Heart right ventricle (tissue), 16 donors: ENCODE measurements at regions not wholly inside any gene's neighbourhood (a gene's known extent, or its start where the extent isn't known, plus 50 kb on each side); places are given as distances from the start of the nearest gene placed in this dataset.
"Not testable (repeated sequence)": the region's sequence is repeated elsewhere in the genome, so short reads cannot be mapped to it uniquely, and the experiment has no call there.

Experiments
- ATAC-seq, 8 donors: fragments of 200-7000 bp; cut with Tn5 transposase; one replicate each; pipeline ENCODE4 v1.9.1; 2020; ENCODE audit warnings: mild to moderate bottlenecking in 8 of 8, moderate library complexity in 8 of 8, moderate number of reproducible peaks in 1 of 8
- DNase-seq, 2 donors: peaks; one replicate each; pipeline ENCODE4 v3.0.0-alpha.2; 2020
- H3K27ac ChIP-seq, 10 donors: fragments of 200-600 bp; sonication (generic) in 2 of 10; one replicate each; pipeline versions ENCODE4 v1.5.0 to v1.8.0; 2020 to 2022; ENCODE audit warnings: mild to moderate bottlenecking in 3 of 10
- H3K27me3 ChIP-seq, 7 donors: fragments of 200-600 bp; one replicate each; pipeline ENCODE4 v1.8.0; 2021 to 2022; ENCODE audit warnings: mild to moderate bottlenecking in 2 of 7
- H3K36me3 ChIP-seq, 9 donors: fragments of 200-600 bp; sonication (generic) in 1 of 9; one replicate each; pipeline versions ENCODE4 v1.5.0 to v1.8.0; 2020 to 2022; ENCODE audit warnings: mild to moderate bottlenecking in 2 of 9
- H3K4me1 ChIP-seq, 9 donors: fragments of 200-600 bp; sonication (generic) in 1 of 9; one replicate each; pipeline versions ENCODE4 v1.5.0 to v1.8.0; 2020 to 2022; ENCODE audit warnings: mild to moderate bottlenecking in 4 of 9
- H3K4me3 ChIP-seq, 10 donors: fragments of 200-600 bp; sonication (generic) in 2 of 10; one replicate each; pipeline versions ENCODE4 v1.5.0 to v1.8.0; 2020 to 2022; ENCODE audit warnings: mild to moderate bottlenecking in 7 of 10, moderate library complexity in 2 of 10
- H3K9me3 ChIP-seq, 11 donors: fragments of 200-600 bp in 10 of 11; sonication (generic) in 2 of 11; one replicate each; pipeline versions ENCODE4 v1.5.0 to v1.8.0; 2013 to 2022; ENCODE audit warnings: mild to moderate bottlenecking in 2 of 11, control low read depth in 1 of 11, moderate library complexity in 1 of 11
- CTCF ChIP-seq, 9 donors: fragments of 200-600 bp; sonication (generic) in 2 of 9; IDR thresholded peaks; one replicate each; pipeline versions ENCODE4 v1.5.0 to v1.8.0; 2021 to 2022; ENCODE audit warnings: antibody characterized with exemption in 9 of 9, mild to moderate bottlenecking in 5 of 9, moderate library complexity in 1 of 9
- WGBS, 2 donors: extraction: QIAGEN DNeasy Blood & Tissue Kit; methylation state at CpG; one replicate each; pipeline ENCODE4 v1.1.7; 2013; ENCODE audit warnings: inconsistent platforms in 1 of 2; 5-methylcytosine and 5-hydroxymethylcytosine counted together
- intact Hi-C, 10 donors: fragments of 100-400 bp; cut with DNase I; formaldehyde crosslinking; loops; one replicate each; pipeline versions ENCODE4 v1.11.1 to v1.14.2; 2022
- donor health status: Arrhythmogenic right ventricular cardiomyopathy.
- donor health status: ischemic (EF 13 %, LVEDD 7.1; RV severe dilation, severe dysfunction).
- donor health status: healthy with polysubstance abuse.
- donor health status: DM: no; HTN: yes; CAD: no.
- donor health status: DM: no; HTN: no; CAD: no.
- donor health status: ischemic (EF 25% LVEDD 6.9; RV normal size, moderate dysfunction).
- donor health status: ischemic (EF 25% LVEDD 5.7; RV mildly dilated, moderate dysfunction).
- donor health status: healthy.
- donor health status: DM: yes; HTN: yes; CAD: no.
- donor health status: Ischemic cardiomyopathy.
- donor health status: ischemic (EF 35%, LVEDD 5.7; RV mildly dilated, moderate dysfunction).
- donor health status: nonischemic (EF 11% LVEDD 7.7; RV severe dilation, severe dysfunction).
- donor health status: DM: yes; HTN: yes; CAD: no.
- donor health status: PGD.
- donor health status: ischemic (EF 29% LVEDD 5.4; RV normal size, mild dysfunction).
- donor health status: nonischemic (EF 23%, LVEDD 6.1; RV moderate dilation, normal function).

GRCh38 chr16:29254676-29255495, 151.6 kb downstream of the NPIPB11 start:
- Histone ChIP-seq H3K27ac (peak overlapping the region in 4 of 10 donors; percentile 9 to 58 (median 24)), H3K27me3 (no peaks in the 10 kb centered on the region), H3K36me3 (peaks cover 0 to 3% (median 0%) of the 10 kb centered on the region in 9 donors), H3K9me3 (no peaks in the 10 kb centered on the region), H3K4me1 (peaks cover 0 to 29% (median 10%) of the 10 kb centered on the region in 9 donors), H3K4me3 (no peak overlapping the region)
- no peak for TF ChIP-seq CTCF (IDR thresholded peaks at IDR 0.05)
- WGBS, 2 donors: 85 to 88% methylated on average over 31 to 33 of the region's 33 CpGs
- ATAC-seq: no peak
- intact Hi-C loops: loop anchor here in 5 of 10 donors (5.0 to 10.0 kb wide), 3 partner anchors 138 to 280 kb away; partner anchors contain the start of gene SPNS1 (in 1 of the 5)
- DNase-seq: no peak

- not testable (repeated sequence) for H3K4me3 ChIP-seq, ATAC-seq, H3K9me3 ChIP-seq, DNase-seq, H3K27me3 ChIP-seq, H3K27ac ChIP-seq, H3K36me3 ChIP-seq
- WGBS, 2 donors: 80 to 82% methylated on average over 34 to 35 of the region's 35 CpGs
- intact Hi-C loops: loop anchor here in 3 of 10 donors (10.0 kb wide), 2 partner anchors 139 to 279 kb away; partner anchors contain the start of gene SPNS1 (in 1 of the 3)
- H3K4me1 ChIP-seq: peaks cover 0 to 30% (median 7%) of the 10 kb centered on the region in 9 donors
Measured at GRCh38 chr16:29253716-29254590, 152.6 kb downstream of the NPIPB11 start.

DNA sequence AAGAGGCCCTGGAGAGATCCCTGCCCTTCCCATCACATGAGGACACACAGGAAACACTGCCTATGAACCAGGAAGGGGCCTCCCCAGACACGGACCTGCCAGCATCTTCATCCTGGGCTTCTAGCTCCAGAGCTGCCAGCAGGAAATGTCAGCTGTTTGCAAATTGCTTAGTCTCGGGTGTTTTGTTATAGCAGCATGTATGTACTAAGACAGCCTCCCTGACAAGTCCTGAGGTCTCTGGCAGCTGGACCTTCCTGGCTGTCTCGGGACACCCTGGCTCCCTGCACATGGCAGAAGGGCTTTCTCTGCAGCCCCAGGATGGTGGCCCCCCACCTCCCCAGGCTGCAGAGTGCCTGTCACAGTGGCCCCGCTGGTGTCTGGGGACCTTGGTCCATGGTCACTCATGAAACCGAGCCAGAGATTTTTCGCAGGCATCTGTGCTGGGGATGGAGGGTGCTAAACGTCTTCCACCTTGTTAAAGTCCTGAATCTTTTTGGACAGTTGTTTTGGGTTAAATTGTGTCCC, 153.4 kb downstream of the NPIPB11 start:
- not testable (repeated sequence) for H3K4me3 ChIP-seq, H3K36me3 ChIP-seq, H3K9me3 ChIP-seq, DNase-seq, H3K27me3 ChIP-seq, H3K27ac ChIP-seq, ATAC-seq
- WGBS, 2 donors: 79 to 95% methylated on average over 7 of the region's 7 CpGs
- intact Hi-C loops: loop anchor here in 3 of 10 donors (10.0 kb wide), 2 partner anchors 138 to 278 kb away; partner anchors contain the start of gene SPNS1 (in 1 of the 3)
- peaks cover 6 to 38% (median 16%) of the 10 kb centered on the region in 9 donors for H3K4me1 ChIP-seq

GRCh38 chr16:29252311-29252710, 154.2 kb downstream of the NPIPB11 start:
- H3K27me3 ChIP-seq, DNase-seq, ATAC-seq, H3K27ac ChIP-seq, H3K4me3 ChIP-seq, H3K36me3 ChIP-seq, H3K9me3 ChIP-seq: not testable (repeated sequence)
- 97% methylated on average over 14 of the region's 14 CpGs for WGBS, 2 donors
- H3K4me1 ChIP-seq: peaks cover 7 to 33% (median 14%) of the 10 kb centered on the region in 9 donors
- intact Hi-C loops: loop anchor here in 3 of 10 donors (10.0 kb wide), 2 partner anchors 138 to 278 kb away; partner anchors contain the start of gene SPNS1 (in 1 of the 3)

- WGBS, 2 donors: 85 to 88% methylated on average over 16 to 21 of the region's 21 CpGs
- peaks cover 7 to 33% (median 14%) of the 10 kb centered on the region in 9 donors for H3K4me1 ChIP-seq
- intact Hi-C loops: loop anchor here in 3 of 10 donors (10.0 kb wide), 2 partner anchors 137 to 277 kb away; partner anchors contain the start of gene SPNS1 (in 1 of the 3)
- DNase-seq, H3K4me3 ChIP-seq, H3K9me3 ChIP-seq, H3K36me3 ChIP-seq, H3K27me3 ChIP-seq, ATAC-seq: not testable (repeated sequence)
- peak overlapping the region in 1 of 10 donors; percentile 12 for H3K27ac ChIP-seq
Measured at GRCh38 chr16:29251571-29252011, 154.9 kb downstream of the NPIPB11 start.

DNA sequence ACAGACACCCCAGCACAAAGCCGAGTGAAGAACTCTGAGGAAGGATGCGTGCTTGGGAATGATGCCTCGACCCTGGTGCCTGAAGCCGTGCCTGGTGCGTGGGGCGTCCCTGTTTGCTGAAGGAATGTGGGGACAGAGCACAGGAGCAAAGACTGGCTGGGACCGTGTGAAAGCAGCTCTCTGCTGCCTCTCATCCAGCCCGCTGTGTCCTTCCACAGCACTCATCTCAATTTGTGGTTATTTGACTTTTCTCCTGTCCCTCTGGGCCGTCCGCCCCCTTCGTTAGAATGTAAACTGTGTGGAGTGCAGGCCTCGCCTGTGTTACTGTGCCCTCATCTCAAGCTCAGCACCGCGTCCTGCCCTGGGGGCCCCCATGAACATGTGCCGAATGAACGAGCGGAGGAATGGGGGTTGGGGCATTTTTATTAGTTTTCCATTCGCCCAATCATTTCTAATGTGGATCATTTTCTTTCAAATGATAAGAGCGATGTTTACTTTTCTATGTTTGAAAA, 155.5 kb downstream of the NPIPB11 start:
- H3K27ac ChIP-seq: peak overlapping the region in 2 of 10 donors; percentile 12 to 37
- H3K27me3 ChIP-seq, H3K36me3 ChIP-seq, DNase-seq, H3K4me3 ChIP-seq, ATAC-seq: not testable (repeated sequence)
- H3K4me1 ChIP-seq: peaks cover 7 to 32% (median 14%) of the 10 kb centered on the region in 9 donors
- intact Hi-C loops: loop anchor here in 3 of 10 donors (10.0 kb wide), 2 partner anchors 136 to 276 kb away; partner anchors contain the start of gene SPNS1 (in 1 of the 3)
- peaks cover 0 to 12% (median 0%) of the 10 kb centered on the region in 11 donors for H3K9me3 ChIP-seq
- 74 to 79% methylated on average over 13 to 14 of the region's 19 CpGs for WGBS, 2 donors

DNA sequence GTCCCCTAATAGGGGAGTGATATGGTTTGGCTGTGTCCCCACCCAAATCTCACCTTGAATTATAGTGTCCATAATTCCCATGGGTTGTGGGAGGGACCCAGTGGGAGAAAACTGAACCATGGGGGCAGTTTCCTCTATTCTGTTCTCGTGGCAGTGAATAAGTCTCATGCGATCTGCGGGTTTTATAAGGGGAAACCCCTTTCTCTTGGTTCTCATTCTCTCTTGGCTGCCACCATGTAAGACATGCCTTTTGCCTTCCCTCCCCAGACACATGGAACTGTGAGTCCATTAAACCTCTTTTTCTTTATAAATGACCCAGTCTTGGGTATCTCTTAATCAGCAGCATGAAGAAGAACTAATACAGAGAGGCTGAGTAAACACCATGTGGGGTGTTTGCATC, 156.0 kb downstream of the NPIPB11 start:
- not testable (repeated sequence) for DNase-seq, H3K27me3 ChIP-seq, H3K36me3 ChIP-seq, H3K27ac ChIP-seq, H3K4me3 ChIP-seq, ATAC-seq
- Histone ChIP-seq H3K4me1 (peaks cover 7 to 28% (median 14%) of the 10 kb centered on the region in 9 donors), H3K9me3 (peaks cover 0 to 14% (median 0%) of the 10 kb centered on the region in 11 donors)
- intact Hi-C loops: loop anchor here in 3 of 10 donors (10.0 kb wide), 2 partner anchors 136 to 276 kb away; partner anchors contain the start of gene SPNS1 (in 1 of the 3)
- 90 to 91% methylated on average over 3 of the region's 3 CpGs for WGBS, 2 donors

GRCh38 chr16:29248940-29249318, 157.6 kb downstream of the NPIPB11 start:
- H3K27me3 ChIP-seq, DNase-seq, intact Hi-C loops, H3K36me3 ChIP-seq, H3K4me3 ChIP-seq: not testable (repeated sequence)
- Histone ChIP-seq H3K27ac (peak overlapping the region; percentile 37 to 84 (median 72)), H3K9me3 (peaks cover 0 to 14% (median 0%) of the 10 kb centered on the region in 11 donors), H3K4me1 (peaks cover 7 to 18% (median 14%) of the 10 kb centered on the region in 9 donors)
- WGBS, 2 donors: 61 to 80% methylated on average over 8 of the region's 8 CpGs
- peak in 6 of 8 donors; percentile 10 to 56 (median 20) for ATAC-seq
